ENCODE measurements at regions not wholly inside any gene's neighbourhood (a gene's known extent, or its start where the extent isn't known, plus 50 kb on each side); places are given as distances from the start of the nearest gene placed in this dataset.

DNA sequence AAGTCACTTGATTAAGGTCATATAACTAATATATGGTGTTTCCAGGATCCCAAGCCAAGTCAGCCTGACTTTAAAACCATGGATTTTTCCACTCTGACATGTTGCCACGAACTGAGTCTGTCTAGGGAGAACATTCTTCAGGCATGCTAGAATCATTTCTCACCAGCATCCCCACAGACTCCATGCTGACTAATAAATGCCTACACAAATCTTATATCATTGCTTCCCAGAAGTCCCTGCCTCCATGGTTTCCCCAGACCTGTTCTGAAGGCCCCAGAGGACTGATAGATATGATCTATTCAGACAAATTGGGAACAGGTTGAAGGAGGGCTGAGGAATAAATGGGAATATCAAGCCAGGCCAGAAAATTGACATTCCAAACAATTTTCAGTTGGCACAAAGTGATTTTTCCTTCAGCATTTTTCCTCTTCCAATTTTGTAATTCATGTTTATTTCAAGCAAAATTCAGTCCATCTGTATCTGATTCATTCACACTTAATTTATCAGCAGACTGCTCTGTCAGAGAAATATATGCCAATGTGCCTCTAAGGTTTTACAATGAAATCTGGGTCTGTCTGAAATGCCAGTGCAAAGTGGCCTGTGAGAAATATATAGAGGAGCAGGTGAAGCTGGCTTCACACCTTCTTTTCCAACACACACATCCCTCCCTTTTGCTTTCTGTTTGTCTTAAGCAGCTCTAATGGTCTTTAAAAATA is 413.6 kb upstream of the TNC start (continued):
- TF ChIP-seq SOX6 (IDR thresholded peaks at IDR 0.05) (no peak), SOX6 (CRISPR knock-in tag; IDR thresholded peaks at IDR 0.05) (no peak), PAWR (CRISPR knock-in tag; IDR thresholded peaks at IDR 0.05; ENCODE audit: borderline replicate concordance) (no peak), ZNF772 (CRISPR knock-in tag; IDR thresholded peaks at IDR 0.05) (no peak), GPN1 (CRISPR knock-in tag; IDR thresholded peaks at IDR 0.05; ENCODE audit: borderline replicate concordance) (no peak), JUN (CRISPR knock-in tag; IDR thresholded peaks at IDR 0.05) (no peak), SMYD3 (CRISPR knock-in tag; IDR thresholded peaks at IDR 0.05) (no peak), ZNF773 (CRISPR knock-in tag; IDR thresholded peaks at IDR 0.05; ENCODE audit: borderline replicate concordance) (no peak)
- TF ChIP-seq, protein P1, sequence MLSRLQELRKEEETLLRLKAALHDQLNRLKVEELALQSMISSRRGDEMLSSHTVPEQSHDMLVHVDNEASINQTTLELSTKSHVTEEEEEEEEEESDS (CRISPR knock-in tag; IDR thresholded peaks at IDR 0.05; ENCODE audit: borderline replicate concordance), result no peak
- TF ChIP-seq, protein P2, sequence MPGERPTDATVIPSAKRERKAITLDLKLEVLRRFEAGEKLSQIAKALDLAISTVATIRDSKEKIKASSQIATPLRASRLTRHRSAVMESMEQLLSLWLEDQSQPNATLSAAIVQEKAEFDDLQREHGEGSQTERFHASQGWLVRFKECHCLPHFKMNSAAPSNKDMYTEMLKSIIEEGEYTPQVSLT (CRISPR knock-in tag; IDR thresholded peaks at IDR 0.05; ENCODE audit: borderline replicate concordance, low read depth), result no peak
- TF ChIP-seq, protein P3, sequence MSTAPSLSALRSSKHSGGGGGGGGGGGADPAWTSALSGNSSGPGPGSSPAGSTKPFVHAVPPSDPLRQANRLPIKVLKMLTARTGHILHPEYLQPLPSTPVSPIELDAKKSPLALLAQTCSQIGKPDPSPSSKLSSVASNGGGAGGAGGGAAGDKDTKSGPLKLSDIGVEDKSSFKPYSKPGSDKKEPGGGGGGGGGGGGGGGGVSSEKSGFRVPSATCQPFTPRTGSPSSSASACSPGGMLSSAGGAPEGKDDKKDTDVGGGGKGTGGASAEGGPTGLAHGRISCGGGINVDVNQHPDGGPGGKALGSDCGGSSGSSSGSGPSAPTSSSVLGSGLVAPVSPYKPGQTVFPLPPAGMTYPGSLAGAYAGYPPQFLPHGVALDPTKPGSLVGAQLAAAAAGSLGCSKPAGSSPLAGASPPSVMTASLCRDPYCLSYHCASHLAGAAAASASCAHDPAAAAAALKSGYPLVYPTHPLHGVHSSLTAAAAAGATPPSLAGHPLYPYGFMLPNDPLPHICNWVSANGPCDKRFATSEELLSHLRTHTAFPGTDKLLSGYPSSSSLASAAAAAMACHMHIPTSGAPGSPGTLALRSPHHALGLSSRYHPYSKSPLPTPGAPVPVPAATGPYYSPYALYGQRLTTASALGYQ (CRISPR knock-in tag; IDR thresholded peaks at IDR 0.05), result no peak

DNA sequence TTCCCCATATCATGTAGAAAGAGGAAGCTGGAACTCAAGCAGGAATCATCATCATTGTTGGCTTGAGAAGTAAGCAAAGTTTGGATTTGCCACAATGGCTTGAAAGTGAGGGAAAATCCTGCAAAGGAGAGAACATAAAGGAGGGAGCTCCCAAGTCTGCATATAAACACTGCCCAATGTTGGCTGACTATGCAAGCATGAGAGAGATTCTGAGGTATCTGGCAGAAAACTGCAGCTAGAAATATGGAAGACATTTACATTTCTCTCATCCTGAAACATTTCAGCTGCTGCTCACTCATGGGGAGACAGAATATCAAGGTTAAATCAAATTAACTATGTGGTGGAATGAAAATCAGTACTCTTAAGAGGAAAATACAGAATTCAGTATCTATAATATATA is 415.6 kb upstream of the TNC start:
- Histone ChIP-seq H4K20me1 (ENCODE audit: insufficient read depth, low read length) (no peaks in the 10 kb centered on the region), H3K36me3 (replicated peaks in 1 of 2; ENCODE audit: control insufficient read depth in 1 of 2, insufficient read depth in 2 of 2, low read length in 2 of 2) (no peaks in the 10 kb centered on the region), H3K4me1 (ENCODE audit: insufficient read depth, low read length) (no peaks in the 10 kb centered on the region), H3K4me3 (replicated peaks in 1 of 3; ENCODE audit: insufficient read depth in 1 of 3, low read depth in 2 of 3, low read length in 3 of 3) (no peak overlapping the region), H3K9me3 (ENCODE audit: low read length) (no peaks in the 10 kb centered on the region), H3K27ac (ENCODE audit: extremely low read length, insufficient read depth, low read length) (no peak overlapping the region), H3K9ac (ENCODE audit: insufficient read depth, low read depth, low read length) (no peak overlapping the region), H2AFZ (ENCODE audit: low read length) (no peak overlapping the region), H3K4me2 (ENCODE audit: low read depth, low read length) (no peak overlapping the region), H3K79me2 (ENCODE audit: insufficient read depth, low read length) (no peaks in the 10 kb centered on the region), H3K27me3 (ENCODE audit: control insufficient read depth in 1 of 2, insufficient read depth in 2 of 2, low read length in 2 of 2) (no peaks in the 10 kb centered on the region)
- ChIA-PET POLR2A (no interaction called here), CTCF (ENCODE audit: low intra/inter-chr PET ratio, low total read pairs) (no interaction called here)
- in situ Hi-C loops (cut with HindIII; ENCODE audit: extremely low pct_ligation_motif_present, low pct_unique_long_range_greater_than_20kb), result no loop called here
- no peak for ATAC-seq
- FAIRE-seq, result no peak
- intact Hi-C loops (cut with micrococcal nuclease; ENCODE audit: unreplicated experiment), result no loop called here
- DNase-seq (ENCODE audit: low spot score), result no peak
- no TSS peak for BruUV-seq (replicated peaks)
- TF ChIP-seq CBFB (CRISPR knock-in tag; IDR thresholded peaks at IDR 0.05), result no peak
- TF ChIP-seq BRD4 (CRISPR knock-in tag; IDR thresholded peaks at IDR 0.05), result no peak
- TF ChIP-seq MIXL1 (CRISPR knock-in tag; IDR thresholded peaks at IDR 0.05), result no peak
- TF ChIP-seq, protein P4, sequence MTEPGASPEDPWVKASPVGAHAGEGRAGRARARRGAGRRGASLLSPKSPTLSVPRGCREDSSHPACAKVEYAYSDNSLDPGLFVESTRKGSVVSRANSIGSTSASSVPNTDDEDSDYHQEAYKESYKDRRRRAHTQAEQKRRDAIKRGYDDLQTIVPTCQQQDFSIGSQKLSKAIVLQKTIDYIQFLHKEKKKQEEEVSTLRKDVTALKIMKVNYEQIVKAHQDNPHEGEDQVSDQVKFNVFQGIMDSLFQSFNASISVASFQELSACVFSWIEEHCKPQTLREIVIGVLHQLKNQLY (CRISPR knock-in tag; IDR thresholded peaks at IDR 0.05), result no peak
- TF ChIP-seq, protein P5, sequence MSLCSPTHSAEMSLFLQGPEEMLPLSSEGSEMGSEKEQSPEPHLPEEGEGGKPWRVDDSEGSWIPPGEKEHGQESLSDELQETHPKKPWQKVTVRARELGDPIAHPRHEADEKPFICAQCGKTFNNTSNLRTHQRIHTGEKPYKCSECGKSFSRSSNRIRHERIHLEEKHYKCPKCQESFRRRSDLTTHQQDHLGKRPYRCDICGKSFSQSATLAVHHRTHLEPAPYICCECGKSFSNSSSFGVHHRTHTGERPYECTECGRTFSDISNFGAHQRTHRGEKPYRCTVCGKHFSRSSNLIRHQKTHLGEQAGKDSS (CRISPR knock-in tag; IDR thresholded peaks at IDR 0.05; ENCODE audit: borderline replicate concordance, low read depth), result no peak
- TF ChIP-seq, protein P6, sequence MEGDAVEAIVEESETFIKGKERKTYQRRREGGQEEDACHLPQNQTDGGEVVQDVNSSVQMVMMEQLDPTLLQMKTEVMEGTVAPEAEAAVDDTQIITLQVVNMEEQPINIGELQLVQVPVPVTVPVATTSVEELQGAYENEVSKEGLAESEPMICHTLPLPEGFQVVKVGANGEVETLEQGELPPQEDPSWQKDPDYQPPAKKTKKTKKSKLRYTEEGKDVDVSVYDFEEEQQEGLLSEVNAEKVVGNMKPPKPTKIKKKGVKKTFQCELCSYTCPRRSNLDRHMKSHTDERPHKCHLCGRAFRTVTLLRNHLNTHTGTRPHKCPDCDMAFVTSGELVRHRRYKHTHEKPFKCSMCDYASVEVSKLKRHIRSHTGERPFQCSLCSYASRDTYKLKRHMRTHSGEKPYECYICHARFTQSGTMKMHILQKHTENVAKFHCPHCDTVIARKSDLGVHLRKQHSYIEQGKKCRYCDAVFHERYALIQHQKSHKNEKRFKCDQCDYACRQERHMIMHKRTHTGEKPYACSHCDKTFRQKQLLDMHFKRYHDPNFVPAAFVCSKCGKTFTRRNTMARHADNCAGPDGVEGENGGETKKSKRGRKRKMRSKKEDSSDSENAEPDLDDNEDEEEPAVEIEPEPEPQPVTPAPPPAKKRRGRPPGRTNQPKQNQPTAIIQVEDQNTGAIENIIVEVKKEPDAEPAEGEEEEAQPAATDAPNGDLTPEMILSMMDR (CRISPR knock-in tag; IDR thresholded peaks at IDR 0.05), result no peak
- no peak for TF ChIP-seq ZBTB8A (CRISPR knock-in tag; IDR thresholded peaks at IDR 0.05; ENCODE audit: borderline replicate concordance, low read depth)
- no peak for TF ChIP-seq CAMTA2 (CRISPR knock-in tag; IDR thresholded peaks at IDR 0.05; ENCODE audit: borderline replicate concordance)
- no peak for TF ChIP-seq ZNF253 (CRISPR knock-in tag; IDR thresholded peaks at IDR 0.05; ENCODE audit: borderline replicate concordance)
